Glomerular endothelial cell (primary cell): ENCODE measurements at regions not wholly inside any gene's neighbourhood (a gene's known extent, or its start where the extent isn't known, plus 50 kb on each side); places are given as distances from the start of the nearest gene placed in this dataset.
"Not testable (repeated sequence)": the region's sequence is repeated elsewhere in the genome, so short reads cannot be mapped to it uniquely, and the experiment has no call there.

Experiments
- DNase-seq: peaks from one replicate; pipeline ENCODE4 v3.0.0-alpha.2; 2011; ENCODE audit warnings: low read depth, low spot score; ENCODE audit errors: extremely low read depth

DNA sequence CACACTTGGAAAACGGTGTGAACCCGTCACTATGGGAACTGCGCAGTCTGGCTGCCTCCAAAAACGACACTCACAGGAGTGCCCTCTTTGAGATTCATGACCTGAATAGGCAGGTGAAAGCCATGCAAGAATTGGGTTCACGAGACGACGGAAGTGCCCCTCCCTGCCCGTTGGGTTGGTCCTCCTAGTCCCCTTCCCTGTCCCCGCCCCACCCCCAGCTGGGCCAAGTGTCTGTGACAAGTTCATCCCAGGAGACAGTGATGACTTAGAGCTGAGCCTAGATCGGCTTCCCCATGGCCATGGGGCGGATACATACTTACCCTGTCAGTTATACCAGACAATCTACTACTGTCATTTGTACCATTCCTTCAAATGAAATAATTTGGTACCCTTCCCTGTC lies 1137.7 kb upstream of the CHAC2 start:
- DNase-seq, result no peak

DNA sequence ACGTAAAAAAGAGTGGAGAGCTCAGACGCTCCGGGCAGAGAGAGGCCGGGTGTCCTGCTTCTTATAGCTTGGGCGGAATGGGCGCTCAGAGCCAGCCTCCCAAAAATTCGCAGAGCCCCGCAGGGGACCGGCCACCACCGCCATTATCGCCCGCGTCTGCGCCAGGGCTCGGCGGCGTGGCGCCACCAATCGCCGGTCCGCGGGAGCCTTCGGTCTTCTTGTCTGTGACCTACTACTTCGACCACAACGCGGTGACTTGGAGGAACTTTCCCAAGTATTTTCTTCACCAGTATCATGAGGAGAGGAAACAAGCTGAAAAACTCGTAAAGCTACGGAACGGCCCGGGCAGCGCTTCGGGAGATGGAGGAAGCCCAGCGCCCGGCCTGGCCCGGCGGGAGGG lies 1138.1 kb upstream of the CHAC2 start:
- no peak for DNase-seq

DNA sequence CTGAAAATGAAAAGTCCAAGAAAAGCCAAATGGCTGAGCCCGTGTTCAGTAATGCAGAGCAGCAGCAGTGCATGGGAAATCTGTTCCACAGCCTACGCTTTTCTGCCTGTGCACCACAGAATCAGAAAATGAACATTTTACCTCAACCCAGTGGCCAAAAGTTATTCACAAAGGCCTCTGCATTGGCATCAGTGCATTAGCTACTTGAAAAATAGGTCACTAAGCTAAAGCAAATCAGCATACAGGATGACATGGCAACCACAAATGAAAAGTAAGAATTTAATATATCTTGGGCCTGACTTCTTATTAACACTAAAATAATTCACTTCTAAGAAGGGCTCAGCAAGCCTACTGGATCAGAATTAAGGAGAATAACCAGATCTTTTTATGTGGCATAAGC lies 1145.3 kb upstream of the CHAC2 start:
- no peak for DNase-seq

DNA sequence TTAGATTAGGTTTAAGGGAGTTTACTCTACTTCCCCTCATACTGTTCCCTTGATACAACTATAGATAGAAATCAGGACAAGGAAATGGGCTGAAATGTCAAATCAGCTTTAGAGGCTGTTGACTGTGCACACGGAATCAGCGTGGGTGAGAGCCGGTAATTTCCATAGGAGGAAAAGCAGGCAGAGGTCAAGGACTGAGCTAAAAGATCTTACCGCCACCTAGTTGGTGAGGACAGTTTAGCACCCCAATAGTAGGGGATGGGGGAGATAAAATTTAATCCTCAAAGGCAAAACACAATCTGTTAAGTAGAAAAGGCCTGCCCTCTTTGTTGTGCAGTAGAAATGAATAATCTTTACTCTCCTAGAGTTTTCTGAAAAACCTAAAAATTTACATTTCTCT lies 1154.5 kb upstream of the CHAC2 start:
- no peak for DNase-seq

DNA sequence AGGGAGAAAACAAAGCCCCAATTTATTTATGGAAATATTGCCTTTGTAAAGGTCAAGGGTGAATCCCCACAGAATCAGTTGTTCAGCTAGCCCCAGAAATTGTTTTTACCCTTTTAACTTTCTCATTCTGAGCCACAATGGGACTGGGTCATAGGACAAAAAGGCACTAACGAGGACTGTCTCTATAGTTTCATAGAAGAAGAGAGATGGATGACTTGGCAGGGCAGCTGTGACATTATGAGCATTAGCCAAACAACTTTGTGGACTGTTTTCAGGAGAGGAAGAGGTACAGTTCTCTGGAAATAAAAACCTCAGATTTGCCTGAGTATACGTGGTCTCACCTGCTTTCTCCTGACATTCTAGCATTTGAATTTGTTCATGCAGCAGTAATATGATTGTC lies 1155.8 kb upstream of the CHAC2 start:
- no peak for DNase-seq

DNA sequence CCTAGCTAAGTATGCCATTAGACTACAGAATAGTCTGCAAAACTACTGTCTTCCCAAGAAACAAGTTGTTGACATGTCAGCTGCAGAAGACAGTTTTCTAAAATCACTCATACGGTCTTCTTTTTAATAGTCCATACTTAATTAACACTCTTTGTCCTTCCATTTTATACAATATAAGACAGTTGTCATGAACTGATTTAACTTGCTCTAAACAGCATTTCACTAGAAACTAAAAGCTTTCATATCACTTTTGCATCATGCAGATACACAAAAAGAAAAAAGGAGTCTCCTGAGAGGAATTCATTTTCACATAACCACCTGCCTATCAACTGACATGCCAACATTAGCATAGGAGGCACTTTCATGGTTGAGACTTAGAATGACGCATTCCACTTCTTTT lies 1159.6 kb upstream of the CHAC2 start:
- DNase-seq, result no peak

DNA sequence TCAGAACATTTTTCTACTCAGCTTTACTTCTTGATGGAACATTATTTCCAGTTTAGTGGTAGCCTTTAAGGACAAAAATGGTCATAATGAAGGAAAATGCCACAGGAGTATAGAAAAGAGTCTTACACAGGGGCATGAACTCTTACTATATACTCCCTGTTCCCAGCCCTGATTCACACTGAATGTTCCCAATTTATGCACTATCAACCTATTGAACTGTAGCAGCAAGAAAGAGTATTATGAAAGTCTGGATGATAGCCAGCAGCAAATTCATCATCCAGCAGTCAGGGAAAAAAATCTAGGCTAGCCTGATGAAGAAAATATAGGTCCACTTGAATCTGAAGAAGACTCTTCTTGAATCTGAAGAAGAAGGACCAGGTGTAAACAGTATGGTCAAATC lies 1170.3 kb upstream of the CHAC2 start:
- DNase-seq, result no peak

DNA sequence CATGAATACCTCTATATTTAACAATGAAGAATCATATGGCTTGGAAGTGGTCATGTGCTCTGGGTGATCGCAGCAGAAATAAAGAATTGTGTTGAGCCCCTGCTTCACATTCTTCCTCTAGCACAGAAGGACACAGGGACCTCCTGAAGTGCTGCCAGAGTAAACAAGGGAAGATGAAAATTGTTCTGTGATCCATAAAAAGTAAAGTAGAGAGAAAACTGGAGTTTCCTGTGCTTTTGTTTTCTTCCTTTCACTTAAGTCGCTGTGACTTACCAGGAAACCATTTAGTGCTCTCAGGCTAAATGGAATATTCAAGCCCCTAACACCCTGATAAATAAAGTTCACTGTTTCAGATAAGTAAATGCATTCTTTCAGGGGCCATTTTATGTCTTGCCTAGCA lies 1173.6 kb upstream of the CHAC2 start:
- no peak for DNase-seq

DNA sequence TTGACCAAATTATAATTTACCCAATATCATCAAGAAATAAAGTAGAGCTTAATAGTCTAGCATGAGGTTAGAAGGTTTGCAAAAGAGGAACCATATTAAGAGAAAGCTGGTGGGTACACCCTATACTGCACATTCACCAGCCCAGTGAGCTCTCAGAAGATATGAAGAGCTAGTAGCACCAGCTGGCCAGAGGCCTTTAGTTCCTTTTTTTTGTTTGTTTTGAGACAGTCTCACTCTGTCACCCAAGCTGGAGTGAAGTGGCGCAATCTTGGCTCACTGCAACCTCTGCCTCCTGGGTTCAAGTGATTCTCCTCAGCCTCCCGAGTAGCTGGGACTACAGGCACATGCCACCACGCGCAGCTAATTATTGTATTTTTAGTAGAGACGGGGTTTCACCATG lies 1183.5 kb upstream of the CHAC2 start:
- DNase-seq, result not testable (repeated sequence)

DNA sequence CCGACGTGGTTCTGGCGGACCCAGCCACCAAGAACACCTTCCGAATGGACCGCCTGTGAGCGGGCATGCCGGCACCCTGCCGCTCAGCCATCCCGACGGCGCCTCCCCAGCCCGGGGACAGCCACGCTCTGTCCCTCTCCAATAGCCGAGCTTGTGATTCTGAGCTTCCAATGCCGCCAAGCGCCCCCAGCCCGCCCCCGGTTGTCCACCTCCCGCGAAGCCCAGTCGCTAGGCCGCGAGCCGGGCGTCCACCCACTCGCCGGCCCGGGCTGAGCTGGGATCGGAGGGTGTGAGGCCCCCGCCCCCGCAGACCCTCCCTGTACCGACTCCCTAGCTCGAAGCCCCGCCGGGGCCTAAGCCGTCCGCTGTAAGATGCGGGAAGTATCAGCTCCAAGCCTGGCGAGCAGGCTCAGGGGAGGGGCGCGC lies 1195.1 kb upstream of the CHAC2 start:
- DNase-seq, result no peak

DNA sequence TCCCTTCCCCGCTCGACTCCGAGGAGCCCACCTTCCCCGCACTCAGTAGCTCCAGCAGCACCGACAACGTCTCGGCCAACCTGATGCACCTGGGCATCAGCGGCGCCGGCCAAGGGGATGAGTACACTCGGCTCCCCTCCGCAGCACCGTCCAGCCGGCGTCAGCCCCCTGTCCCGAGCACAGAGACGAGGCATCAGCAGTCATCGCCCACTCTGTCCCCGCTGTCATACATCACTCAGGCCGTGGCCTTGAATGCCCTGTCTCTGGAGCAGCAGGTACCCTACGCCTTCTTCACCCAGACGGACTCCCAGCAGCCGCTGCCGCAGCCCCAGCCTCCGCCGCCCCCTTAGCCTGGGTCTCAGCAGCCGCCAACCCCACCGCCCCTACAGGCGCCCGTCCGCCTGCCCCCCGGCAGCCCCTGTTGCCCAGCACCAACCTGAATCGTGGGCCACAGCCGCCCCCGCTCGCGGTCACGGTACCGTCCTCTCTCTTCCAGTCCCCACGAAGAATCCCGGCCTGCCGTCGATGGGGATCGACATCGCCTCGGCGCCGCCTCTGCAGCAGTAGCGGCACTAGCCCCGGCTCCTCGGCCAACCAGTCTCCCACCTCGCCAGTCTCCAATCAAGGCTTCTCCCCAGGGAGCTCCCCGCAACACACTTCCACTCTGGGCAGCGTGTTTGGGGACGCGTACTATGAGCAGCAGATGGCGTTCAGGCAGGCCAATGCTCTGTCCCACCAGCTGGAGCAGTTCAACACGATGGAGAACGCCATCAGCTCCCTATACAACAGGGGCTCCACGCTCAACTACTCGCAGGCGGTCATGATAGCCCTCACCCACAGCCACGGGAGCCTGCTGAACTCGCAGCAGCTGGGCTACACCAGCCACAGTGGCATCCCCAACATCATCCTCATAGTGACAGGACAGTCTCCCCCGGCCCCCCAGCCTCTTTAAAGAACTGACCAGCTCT lies 1195.9 kb upstream of the CHAC2 start:
- no peak for DNase-seq

DNA sequence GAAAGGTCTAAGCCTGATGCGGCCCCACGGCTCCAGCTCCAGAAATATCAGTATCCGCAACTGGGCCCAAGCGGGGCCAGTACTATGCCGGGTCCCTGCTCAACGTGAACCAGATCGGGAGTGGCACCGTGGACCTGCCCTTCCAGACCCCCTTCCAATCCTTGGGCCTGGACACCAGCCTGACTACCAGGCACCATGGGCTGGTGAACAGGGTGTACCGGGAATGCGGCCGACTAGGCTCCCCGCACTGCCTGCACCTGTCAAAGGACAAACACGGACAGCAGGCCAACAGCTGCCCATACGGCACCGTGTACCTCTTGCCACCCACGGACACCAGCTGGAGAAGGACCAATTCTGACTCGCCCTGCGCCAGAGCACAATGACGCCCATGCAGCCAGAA lies 1196.9 kb upstream of the CHAC2 start:
- no peak for DNase-seq

DNA sequence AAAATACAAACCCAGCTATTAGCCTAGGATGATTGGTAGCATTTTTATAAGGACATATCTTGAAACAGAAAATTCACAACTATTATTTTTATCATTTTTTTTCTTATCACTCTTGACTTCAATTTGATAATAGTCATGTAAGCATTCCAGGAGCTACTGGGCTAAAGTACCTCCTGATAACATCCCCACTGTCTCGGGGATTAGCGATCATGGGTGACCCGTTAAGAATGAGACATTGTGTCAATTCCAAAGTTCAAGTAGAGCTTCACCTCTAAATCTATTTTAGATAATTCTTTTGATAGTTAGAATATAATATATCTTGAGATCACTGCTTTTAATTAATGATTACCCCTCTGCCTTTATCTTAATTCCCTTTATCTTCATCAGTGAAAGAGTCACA lies 1204.5 kb upstream of the CHAC2 start:
- DNase-seq, result no peak

DNA sequence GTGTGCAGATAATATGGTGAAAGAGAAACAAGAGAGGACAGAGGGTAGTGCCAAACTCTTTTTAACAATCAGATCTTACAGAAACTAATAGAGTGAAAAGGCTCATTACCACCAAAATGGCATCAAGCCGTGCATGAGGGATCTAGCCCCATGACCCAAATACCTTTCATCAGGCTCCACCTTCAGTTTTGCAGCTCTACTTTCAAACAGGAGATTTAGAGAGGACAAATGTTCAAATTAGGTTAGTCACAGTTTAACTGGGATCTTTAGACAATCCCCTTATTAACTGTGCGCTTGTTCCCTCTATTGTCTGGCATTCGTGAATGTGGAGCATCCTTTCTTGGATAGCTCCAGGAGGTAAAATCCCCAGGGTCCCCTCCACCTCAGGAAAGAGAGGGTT lies 1209.3 kb upstream of the CHAC2 start:
- DNase-seq, result no peak

DNA sequence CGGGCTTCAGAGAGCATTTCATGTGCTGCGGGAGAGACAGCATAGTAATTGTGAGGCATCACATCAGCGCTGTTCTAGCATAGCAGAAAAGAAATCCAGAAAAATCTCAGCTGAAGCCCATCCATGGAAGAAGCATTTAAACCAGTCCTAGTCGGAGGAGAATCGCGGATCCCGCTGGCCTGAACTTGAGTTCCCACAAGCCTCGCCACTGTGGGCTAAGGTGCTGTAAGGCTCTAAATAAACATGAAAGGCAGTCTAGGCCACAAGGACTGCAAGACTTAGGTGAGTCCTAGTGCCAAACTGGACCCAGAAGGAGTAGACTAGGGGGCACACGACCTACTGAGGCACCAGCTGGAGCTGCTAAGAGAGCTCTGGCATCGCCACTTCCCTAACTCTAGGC lies 1225.3 kb upstream of the CHAC2 start:
- DNase-seq, result no peak

DNA sequence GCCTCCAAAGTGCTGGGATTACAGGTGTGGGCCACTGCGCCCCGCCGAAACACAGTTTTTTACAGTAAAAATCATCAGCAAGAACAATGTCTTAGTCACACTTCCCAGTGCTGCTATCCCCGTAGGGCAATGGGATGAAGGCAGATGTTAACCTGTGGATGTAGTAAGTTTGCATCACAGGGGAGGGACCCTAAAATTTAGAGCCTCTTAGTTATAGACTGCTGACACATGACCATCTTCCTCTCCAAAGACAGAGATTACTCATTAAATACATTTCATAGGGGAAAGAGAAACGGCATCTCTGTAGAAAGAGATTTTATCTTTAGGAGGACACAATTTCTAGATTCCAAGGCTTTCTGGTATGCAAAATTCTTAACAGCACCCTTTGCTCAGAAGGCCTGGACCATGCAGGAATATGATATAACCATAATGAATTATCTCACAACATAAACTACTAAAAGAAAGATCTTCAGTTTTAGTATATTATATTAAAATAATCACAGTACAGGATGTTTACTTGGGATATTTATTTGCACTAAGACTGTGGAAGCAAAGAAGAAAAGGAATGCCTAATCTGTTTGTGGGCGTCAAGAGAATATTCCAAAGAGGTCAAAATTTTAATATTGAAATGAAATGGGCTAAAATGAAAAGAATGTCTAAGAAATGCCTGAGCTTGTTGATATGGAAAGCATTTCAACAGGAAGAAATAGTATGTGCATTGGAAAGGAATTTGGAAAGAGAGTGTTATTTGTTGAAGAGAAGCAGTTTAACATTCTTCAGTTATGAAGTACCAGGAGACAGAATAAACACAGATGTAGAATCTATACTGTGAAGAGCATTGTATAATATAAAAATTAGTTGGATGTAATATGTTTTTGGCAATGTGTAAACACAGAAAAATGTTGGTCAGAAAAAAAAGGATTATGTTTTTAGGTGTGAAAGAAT lies 1228.3 kb upstream of the CHAC2 start:
- DNase-seq, result no peak

DNA sequence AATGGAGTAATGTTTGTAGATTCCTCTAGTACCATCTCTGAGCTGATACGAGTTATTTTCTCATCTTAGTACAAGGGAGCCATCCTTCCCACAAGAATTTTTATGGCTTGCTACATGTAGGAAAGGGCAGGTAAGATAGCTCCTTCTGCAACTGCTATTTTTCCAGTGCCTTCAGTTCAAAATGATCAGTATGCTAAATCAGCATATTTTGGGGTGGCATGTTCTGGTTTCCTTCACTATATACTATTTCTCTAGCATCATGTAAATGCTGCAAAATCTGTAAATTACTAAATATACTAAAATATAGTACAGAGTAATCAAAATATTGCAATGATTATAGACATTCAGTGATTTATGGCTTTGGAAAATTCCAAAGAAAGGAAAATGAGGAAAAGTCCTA lies 1230.0 kb upstream of the CHAC2 start:
- no peak for DNase-seq

DNA sequence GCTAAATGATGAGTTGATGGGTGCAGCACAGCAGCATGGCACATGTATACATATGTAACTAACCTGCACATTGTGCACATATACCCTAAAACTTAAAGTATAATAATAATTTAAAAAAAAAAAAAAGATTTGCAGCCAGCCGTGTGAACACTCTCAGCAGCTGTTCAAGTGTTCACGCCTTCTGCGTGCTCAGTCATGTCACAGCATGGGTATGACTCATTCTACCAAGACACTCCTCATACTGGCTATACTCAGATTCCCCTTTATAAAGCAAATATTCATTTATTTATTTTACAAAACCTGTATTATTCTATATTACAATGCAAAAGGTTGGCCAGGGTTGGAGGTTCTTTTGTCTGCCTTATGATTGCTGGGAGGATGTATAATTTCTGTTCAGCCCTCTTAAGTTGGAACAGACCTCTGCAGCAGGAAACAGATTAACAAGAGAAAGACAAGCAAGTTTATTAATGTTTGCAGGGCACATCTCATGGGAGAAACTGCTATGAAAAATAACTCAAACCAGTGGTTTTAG lies 1230.6 kb upstream of the CHAC2 start:
- no peak for DNase-seq

DNA sequence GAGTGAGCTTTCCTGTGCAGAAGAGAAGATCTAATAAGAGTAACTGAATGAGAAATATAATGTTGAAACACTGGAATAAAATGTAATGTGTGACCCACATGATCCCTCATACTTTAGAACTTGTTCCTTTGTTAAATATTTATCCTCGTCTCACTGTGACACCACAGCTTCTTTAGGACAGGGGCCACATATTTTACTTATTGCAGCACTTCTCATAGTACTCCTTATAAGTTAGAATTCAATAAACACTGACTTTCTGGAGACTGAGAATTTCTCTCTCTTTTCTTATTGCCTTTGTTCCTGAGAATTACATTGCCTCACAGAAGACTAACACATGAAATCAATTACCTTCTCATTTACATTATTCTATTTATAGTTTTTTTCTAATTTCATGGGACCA lies 1234.6 kb upstream of the CHAC2 start:
- DNase-seq, result no peak

DNA sequence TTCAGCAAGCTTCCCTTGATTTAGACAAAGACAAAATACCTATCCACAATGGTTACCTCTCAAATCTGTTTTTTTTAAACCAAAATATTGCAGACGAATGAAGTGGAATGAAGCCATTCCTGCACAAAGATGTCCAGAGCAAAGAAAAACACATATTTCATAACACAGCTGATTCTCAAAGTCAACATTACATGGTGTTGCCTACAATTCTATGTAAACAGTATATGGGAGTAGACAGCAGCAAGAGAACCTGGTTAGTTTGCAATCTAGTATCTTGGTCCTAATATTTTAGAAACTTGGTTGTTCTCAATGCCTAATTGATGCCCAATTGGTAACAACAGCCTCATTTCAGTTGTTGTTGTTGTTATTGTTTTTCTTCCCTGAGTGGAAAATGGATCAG lies 1240.9 kb upstream of the CHAC2 start:
- no peak for DNase-seq

DNA sequence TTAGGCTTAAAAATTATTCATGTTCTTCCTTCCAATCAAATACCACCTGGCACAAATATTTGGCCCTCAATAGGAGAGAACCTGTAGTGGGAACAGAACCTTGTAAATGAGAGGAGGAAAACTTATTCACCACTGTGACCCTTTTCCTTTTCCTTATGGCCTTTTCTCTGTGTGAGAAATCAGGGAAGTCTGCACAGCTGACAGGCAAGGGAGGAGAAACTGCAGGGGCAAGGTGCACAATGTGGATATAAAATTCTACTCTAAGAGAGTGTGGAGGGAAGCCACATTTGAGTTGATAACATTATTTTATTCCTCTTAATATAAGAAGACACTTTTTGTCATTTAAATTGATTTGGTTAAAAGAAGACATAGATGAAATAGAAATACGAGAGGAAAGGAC lies 1247.0 kb upstream of the CHAC2 start:
- DNase-seq, result no peak
